ENCODE measurements at regions not wholly inside any gene's neighbourhood (a gene's known extent, or its start where the extent isn't known, plus 50 kb on each side); places are given as distances from the start of the nearest gene placed in this dataset.

DNA sequence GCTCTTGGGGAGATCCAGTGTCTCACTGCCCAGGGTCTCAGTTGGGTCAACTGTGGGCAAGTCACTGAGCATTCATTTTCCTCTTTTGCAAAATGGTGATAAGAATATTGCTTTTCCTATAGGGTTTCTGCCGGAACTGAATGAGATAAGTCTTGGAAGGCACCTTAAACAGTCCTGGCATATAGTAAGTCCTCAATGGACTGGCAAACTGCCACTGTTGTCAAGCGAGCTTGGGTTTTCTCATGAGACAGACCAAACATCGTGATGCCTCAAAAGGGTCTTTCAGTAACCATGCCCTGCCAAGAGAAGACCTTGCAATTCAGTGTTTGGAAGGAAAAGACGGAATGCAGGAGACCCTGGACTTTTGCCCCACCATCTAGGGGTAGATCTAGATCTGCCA is 251.5 kb downstream of the WDR11 start:
- DNase-seq: no peak

DNA sequence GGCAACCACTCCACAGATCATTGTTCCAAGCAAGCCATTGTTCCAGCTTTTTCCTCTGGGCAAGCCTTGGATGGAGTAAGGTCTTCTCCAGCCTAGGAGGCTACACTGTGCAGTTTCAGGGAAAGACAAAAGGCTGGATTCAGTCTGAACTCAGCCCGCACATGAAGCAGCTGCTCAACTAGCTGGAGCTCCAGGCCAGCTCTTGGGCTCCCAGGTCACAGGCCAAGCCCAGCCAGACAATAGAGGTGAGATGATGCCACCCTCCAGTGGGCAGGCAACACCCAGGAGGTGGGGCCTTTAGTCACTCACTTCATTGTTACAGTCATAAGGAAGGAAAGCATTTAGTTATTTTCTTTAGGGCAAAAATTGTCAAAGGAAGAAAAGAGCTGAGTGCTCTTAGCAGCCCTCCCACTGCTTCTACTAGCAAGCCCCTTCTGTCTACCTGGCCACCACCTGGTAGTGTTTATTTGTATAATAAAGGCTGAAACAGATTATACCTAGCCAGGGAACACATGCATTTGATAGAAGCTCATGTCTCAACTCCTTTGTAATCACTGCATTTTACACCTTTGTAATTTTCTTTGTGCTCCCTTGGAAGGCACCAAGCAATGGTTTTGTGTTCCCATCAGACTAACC is 253.4 kb downstream of the WDR11 start:
- peak in 1 of 2 experiments; percentile 3 for DNase-seq

- DNase-seq: no peak
Measured at GRCh38 chr10:121106611-121107010, 255.4 kb downstream of the WDR11 start.

DNA sequence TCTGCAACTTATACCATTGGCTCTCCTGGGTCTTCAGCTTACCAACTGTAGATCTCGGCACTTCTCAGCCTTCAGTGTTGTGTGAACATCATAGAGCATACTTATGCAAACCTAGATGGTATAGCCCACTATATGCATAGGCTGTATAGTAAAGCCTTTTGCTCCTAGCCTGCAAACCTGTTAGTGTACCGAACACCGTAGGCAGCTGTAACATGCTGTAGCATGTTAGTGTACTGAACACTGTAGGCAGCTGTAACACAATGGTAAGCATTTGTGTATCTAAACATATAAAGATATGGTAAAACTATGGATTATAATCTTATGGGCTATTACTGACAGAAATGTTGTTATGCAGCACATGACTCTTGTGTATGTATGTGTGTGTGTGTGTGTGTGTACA is 256.9 kb downstream of the WDR11 start:
- DNase-seq: no peak

GRCh38 chr10:121110369-121110768 is 259.2 kb downstream of the WDR11 start:
- DNase-seq: no peak

DNA sequence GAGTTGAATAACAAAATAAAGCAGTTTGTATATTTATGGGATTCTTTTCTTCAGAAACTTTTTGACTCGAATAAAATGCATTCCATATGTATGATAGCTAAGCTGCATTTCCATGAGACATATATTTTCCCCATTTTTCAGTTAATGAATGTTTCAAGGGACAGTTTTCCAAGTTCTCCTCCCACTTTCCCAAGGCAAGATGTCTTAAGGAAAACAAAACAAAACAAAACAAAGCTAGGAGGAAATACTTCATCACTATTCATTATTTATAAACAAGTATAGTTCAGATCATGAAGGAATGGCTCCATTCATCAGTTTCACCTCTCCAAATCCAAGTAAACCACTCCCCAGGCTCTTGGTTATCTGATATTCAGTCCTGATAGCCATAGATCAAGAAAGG is 261.0 kb downstream of the WDR11 start:
- DNase-seq: no peak

DNA sequence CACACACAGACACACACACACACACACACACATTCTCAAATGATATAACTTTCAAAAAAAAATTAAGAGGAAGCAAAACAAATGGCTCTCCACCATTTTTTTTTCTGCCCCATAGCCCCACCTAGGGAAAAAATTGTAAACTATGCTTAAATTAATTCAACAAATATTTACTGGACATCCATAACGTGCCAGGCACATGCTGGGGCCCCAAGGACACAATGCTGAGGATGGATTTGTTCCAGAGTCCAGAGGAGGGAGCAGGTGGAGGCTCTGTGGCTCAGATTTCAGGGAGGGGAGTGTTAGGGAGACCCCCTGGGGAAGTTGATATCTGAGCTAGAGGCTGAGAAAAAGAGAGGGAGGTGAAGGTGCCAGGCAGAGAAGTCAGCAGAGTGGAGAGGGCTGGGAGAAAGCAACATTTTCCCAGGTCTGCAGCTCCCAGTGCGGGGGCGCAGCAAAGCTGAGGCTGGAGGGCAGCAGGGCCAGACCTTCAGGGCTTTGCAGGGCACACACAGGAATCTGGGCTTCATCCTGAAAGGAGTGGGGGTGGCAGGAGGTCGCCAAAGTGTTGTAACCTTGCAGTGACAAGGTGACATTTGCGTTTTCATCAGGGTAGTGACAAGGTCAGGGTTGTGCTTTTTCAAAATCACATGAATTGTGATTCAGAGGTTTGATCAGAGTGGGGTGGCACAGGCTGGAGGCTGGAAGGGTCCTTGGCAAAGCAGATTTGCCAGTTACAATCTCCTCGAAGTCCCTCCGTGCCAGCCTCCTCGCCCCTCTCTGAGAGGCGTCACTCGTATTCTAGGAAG is 261.6 kb downstream of the WDR11 start:
- DNase-seq: no peak

DNA sequence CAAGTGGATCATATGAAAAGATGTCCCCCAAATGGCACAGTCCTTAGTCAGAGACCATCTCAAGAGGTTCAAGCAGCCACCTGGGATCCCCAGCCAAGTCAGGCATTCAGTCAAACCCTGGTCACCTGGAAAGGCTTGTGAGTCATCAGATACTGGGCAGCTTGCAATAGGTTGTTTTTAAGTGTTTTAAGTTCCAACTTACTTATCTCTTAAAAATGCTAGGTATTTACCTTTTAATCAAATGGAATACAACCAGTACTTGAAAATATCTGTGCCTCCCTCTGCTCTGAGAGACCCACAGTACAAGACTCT is 262.2 kb downstream of the WDR11 start:
- DNase-seq: no peak

- no peak for DNase-seq
Measured at GRCh38 chr10:121113911-121114310, 262.7 kb downstream of the WDR11 start.

GRCh38 chr10:121115154-121115553 is 264.0 kb downstream of the WDR11 start:
- no peak for DNase-seq

DNA sequence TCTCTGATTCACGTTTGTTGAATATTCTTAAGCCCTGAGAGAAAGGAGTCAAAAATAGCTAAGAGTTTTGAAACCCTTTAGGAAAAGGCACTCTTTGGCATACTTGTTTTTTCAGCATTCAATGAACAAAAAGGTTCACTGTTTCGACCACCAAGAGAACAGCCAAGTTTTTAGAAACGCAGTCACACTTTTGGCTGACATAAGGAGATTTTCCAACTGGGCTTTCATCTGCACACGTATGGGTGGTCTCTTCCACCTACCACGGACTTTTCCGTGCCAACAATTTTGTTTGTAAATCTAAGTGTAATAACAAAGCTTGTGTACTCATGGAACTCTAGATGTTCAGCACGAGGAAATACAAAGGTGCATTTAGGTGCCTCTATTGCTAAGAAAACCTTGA is 270.3 kb downstream of the WDR11 start:
- no peak for DNase-seq

- no peak for DNase-seq
Measured at GRCh38 chr10:121127151-121127906, 276.2 kb downstream of the WDR11 start.

DNA sequence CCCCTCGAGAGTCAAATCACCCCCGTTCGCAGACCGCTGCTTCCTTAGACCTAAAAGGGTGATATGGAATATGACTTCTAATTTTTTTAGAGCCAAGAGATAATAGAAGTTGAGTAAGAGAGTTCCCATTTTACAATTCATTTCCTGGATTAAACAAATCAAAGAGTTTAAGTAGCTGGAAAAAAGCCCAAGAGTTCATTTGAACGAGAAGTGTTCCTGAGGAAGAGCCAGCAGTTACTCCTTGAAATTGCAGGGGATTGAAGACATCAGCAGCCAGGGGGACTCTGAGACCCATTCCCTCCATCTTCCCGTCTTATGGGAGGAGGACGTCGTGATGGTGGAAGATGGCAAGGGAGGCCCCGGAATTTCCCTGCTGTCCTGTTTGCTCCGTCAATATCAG is 277.0 kb downstream of the WDR11 start:
- DNase-seq: no peak

DNA sequence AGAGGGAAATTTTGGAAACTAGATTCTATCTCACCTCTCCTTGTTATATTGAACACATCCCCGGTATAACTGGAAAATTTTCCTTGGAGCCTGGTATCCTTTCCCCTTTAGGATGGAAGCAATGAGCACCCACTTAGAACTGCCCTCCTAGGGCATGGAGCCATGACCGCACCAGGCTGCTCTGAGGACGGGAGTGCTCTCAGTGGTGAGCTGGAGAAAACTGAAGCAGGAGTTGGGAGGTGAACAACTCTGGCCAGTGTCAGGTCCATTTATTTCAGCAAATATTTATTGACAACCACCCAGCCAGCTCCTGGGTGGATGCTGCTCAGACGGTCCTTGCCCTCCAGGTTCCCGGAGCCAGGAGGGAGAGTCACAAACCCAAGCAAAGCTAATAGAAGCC is 278.1 kb downstream of the WDR11 start:
- no peak for DNase-seq

DNA sequence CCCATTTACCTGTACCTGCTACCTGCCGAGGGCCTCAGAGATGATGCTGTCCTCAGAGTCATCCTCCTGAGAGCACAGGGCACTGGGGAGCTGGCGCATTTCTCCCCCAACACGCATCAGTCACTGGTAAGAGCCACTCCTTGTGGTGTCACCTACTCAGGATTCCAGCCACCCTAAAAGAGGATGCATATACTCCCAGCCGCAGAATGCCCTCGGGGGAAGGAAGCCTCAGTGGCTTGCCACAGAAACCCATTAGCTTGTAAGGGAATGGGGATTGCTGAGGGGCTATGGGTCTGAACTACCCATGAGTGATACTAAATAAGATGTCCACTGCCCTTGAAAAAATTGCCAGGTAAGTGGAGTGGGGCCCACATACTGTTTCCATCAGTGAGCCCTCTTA is 279.2 kb downstream of the WDR11 start:
- DNase-seq: no peak

GRCh38 chr10:121131014-121131413 is 279.9 kb downstream of the WDR11 start:
- DNase-seq: no peak

- DNase-seq: no peak
Measured at GRCh38 chr10:121131426-121132265, 280.5 kb downstream of the WDR11 start.

GRCh38 chr10:121132273-121132672 is 281.1 kb downstream of the WDR11 start:
- no peak for DNase-seq

DNA sequence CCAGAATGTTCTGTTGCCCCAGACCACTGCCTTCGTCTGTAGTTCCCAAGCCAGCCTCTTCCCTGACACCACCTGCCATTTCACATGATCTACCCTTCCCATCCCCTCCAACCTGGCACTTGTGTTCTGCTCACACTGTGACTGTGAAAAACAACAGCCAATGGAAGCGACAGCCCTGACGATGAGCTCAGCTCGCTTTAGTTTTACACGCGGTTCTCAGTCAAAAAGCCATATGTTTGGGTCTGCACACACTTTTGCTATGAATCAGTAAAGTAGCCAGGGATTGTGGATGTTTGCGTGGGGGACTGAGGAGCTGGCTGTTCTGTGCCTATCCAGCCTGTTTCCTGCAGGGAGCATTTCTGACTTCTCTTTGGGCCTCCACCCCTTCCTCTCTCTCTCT is 282.7 kb downstream of the WDR11 start:
- DNase-seq: no peak

- DNase-seq: no peak
Measured at GRCh38 chr10:121134711-121135110, 283.5 kb downstream of the WDR11 start.

DNA sequence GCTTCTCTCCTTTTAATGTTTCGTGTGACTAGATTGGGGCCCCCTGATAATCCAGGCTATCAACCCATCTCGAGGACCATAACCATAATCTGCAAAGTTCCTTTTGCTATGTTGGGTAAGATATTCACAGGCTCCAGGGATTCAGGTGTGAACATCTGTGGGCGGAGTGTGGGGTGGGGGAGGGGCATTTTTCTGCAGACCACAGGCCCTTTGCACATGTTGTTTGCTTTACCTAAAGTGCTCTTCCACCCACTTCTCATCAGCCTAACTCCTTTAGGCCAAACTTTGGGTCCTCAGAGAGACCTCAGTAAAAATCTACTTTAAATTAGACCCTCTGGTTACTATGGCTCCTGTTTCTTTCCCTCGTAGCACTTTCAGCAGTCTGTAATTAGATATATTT is 284.4 kb downstream of the WDR11 start:
- no peak for DNase-seq

DNA sequence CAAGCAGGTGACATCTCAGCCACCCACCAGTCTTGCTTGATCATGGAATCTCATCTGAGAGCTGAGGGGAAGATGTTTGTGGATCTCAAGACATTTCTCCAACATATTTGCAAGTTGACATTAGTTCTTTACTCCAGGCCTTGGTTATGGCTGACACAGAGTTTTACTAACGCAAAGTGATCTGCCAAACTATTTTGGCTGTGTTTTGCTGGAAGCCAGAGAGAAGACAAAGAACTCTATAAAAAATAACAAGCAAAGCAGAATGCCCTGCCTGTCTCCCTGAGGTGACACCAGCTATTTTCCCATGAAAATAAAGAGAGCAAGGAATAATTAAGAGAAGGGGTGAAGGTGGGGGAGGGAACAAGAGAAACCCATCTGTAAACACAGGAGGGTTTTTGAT is 286.4 kb downstream of the WDR11 start:
- no peak for DNase-seq
